LHCN-M2 (cell line): ENCODE measurements at regions not wholly inside any gene's neighbourhood (a gene's known extent, or its start where the extent isn't known, plus 50 kb on each side); places are given as distances from the start of the nearest gene placed in this dataset.
"Not testable (repeated sequence)": the region's sequence is repeated elsewhere in the genome, so short reads cannot be mapped to it uniquely, and the experiment has no call there.

Experiments used
- DNase-seq: peaks from one replicate; pipeline ENCODE4 v3.0.0-alpha.2; 2012; ENCODE audit warnings: low read depth

DNA sequence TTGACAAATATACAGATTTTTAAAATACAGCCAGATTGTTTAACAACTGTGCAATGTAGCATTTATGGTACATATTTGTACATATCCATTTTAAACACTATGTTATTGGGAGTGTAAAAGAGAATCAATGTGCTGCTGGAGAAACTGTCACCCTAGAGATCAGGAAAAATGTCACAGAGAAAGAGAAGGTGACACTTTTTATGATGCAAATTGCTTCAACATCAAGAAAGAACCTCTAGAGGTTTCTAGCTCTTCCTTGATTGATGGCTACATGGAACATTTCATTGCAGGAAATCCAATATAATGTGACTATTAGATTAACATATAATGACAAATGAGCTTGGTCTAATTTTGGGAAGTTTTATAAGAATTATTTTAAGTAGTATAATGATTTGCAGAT, 1491.2 kb upstream of the PCDH20 start:
- DNase-seq: no peak

DNA sequence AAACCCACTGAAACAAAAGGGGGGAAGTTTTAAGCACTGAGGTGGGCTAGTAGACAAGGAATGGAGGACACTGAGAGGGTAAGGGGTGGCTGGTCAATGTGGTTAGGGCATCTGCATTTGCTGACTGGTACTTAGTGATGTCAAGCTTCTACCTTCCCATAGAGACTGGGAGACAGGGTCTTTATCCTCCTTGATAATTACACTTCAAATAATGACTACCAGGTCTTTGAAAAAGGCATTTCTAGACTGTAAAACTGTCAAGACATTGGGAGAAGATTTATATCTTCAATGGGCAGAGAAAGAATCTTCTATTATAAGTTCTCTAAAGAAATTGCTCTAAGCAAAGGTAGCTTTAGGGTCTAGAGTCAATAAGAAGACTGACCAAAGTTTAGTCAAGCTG, 1490.8 kb upstream of the PCDH20 start:
- DNase-seq: no peak

GRCh38 chr13:62887046-62887445, 1471.4 kb upstream of the PCDH20 start:
- no peak for DNase-seq

- no peak for DNase-seq
Measured at GRCh38 chr13:62879071-62879470, 1463.4 kb upstream of the PCDH20 start.

DNA sequence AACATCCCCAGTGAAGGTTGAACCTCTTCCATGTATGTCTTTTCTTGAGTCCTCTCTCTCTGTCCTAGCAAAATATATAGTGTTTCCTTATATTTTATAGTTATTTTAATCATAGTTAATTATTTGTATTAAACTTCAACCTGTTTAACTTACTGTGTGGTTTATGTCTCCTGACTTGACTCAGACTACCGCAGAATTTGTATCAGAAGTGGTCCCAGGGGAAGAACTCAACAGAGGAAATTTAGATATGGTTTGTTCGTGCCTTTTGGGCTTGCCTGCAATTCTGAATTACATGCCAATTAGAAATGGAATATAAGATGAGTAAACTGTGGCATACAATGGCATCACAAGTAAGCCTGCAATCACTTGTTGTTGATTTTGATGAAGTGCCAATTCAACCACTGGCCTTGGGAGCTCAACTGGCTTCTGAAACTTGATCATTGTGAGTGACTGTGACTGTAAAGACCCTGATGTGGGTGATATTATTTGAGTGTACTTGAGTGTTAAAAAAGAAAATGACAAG, 1459.5 kb upstream of the PCDH20 start:
- DNase-seq: no peak

- no peak for DNase-seq
Measured at GRCh38 chr13:62850331-62850730, 1434.7 kb upstream of the PCDH20 start.

DNA sequence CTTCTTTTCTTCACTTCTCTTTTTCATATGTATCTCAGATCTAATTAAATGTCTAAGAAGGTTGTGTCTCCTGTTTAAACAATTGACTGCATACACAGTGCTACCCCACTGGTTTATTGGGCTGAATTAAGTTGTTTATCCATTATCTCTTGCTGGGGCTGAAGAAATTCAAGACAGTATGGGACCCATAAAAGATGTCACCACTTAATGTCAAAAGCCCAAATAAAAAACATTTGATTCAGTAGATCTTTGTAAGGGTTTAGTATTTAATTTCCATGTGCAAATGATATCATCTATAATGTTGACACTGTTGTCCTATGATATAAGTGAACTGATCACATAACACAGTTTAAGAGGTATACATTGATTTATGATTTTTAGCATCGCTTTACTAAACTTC, 1431.9 kb upstream of the PCDH20 start:
- no peak for DNase-seq

- no peak for DNase-seq
Measured at GRCh38 chr13:62846302-62846701, 1430.7 kb upstream of the PCDH20 start.

- DNase-seq: no peak
Measured at GRCh38 chr13:62839338-62839737, 1423.7 kb upstream of the PCDH20 start.

GRCh38 chr13:62838929-62839328, 1423.3 kb upstream of the PCDH20 start:
- no peak for DNase-seq

- DNase-seq: no peak
Measured at GRCh38 chr13:62837895-62838294, 1422.2 kb upstream of the PCDH20 start.

- DNase-seq: no peak
Measured at GRCh38 chr13:62829486-62829885, 1413.8 kb upstream of the PCDH20 start.

DNA sequence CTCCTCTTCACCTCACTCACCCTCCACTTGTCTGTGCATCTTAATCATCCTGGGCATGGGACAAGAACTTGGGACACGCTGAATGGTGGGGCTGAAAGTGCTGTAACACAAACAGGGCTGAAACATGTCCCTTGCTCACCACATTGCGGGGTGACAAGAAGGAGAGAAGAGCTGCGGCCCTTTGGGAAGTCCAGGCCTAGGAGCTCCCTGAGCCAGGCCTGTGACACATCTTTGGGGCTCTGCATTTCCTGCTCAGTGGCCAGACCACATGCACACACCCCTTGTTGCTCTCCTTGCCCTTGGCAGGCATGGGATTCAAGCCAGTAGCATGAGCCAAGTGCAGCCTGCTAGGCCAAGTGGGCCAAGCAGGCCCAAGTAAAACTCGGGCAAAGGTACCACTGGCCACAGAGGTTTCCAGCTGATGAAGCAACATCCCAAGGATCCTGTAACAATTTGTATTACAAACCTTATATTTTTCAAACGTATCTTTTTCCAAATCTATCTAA, 1384.3 kb upstream of the PCDH20 start:
- no peak for DNase-seq

DNA sequence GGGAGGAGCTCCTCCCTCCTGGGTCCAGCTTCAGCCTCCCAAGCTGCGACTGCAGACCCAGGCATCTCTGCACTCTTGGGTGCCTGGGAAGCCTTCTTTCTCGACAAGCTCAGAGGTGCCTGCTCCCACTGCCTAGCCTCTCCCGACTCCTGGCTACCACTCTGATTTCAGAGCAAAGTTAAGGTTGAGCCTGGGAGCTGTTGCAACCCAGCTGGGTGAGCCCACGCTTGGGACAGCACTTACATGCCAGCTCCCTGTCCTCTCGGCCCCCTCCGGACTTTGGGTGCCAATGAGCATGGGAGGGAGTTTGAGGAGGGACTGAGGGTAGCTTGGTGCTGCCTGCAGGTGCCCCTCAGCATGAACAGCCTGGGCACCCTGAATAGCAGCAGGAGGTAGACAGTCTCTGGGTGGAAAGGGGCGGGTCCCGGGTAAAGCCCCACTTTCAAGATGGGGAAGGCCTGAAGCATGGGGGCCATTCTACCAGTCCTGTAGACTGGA, 1383.4 kb upstream of the PCDH20 start:
- DNase-seq: no peak

DNA sequence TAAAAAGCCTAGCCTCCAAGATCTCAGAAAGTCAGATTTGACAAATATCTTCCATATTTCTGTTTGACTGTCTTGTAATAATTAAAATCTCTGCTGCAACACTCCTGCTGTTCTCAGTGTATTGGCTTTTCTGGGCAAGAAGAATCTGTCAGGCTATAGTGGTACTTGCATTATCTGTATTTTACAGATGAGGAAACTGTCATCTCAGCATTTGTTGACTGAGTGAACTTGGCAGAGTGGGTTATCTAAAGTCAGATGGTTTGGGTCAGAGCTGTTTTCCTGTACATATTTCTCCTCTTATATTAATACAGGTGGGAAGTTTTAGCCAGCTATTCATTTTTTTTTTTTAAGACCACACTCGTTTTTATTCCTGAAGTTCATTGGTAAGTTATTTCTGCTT, 1378.2 kb upstream of the PCDH20 start:
- DNase-seq: no peak

- no peak for DNase-seq
Measured at GRCh38 chr13:62781866-62782265, 1366.2 kb upstream of the PCDH20 start.

DNA sequence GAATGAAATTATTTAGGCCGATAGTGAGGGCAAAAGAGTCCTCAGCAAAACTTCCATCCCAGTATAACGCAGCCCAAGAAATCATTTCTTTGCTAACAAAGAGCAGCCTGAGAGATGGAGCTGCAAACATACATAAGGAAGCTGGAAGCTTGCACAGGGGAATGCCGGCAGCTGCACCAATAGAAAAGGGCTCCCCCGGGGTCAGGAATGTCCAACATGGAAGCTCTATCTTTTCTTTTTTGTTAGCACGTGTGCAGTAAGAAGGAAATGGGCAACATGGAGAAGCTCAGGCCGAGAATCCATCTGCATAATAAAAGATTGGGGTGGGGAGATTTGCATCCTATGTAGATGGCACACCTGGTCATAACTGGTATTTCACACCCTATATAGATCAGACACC, 1363.5 kb upstream of the PCDH20 start:
- DNase-seq: no peak

GRCh38 chr13:62767473-62767872, 1351.8 kb upstream of the PCDH20 start:
- DNase-seq: no peak

GRCh38 chr13:62760724-62761123, 1345.1 kb upstream of the PCDH20 start:
- DNase-seq: no peak

- no peak for DNase-seq
Measured at GRCh38 chr13:62747629-62748028, 1332.0 kb upstream of the PCDH20 start.

- DNase-seq: no peak
Measured at GRCh38 chr13:62747152-62747551, 1331.5 kb upstream of the PCDH20 start.

DNA sequence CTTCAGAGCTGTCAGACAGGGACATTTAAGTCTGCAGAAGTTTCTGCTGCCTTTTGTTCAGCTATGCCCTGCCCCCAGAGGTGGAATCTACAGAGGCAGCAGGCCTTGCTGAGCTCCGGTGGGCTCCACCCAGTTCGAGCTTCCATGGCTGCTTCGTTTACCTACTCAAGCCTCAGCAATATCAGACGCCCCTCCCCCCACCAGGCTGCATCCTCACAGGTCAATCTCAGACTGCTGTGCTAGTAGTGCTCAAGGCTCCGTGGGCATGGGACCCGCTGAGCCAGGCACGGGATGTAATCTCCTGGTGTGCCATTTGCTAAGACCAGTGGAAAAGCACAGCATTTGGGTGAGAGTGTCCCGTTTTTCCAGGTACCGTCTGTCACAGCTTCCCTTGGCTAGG, 1314.1 kb upstream of the PCDH20 start:
- not testable (repeated sequence) for DNase-seq

DNA sequence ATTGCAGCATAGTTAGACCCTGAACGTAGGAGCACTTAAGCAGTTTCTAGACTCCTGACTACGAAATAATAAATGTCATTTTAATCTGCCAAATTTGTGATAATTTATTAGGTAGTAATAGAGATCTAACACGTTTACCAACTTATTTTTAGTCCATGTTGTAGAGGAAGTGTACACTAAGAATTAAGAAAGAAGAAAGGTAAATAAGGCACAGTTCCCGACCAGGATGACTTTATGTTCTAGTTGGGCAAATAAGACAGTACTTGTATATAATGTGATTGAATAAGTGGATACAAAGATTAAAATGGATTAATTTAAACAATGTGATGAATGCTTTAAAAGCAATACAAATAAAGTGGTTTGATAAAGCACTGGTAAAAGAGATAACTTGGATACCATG, 1306.2 kb upstream of the PCDH20 start:
- DNase-seq: no peak

DNA sequence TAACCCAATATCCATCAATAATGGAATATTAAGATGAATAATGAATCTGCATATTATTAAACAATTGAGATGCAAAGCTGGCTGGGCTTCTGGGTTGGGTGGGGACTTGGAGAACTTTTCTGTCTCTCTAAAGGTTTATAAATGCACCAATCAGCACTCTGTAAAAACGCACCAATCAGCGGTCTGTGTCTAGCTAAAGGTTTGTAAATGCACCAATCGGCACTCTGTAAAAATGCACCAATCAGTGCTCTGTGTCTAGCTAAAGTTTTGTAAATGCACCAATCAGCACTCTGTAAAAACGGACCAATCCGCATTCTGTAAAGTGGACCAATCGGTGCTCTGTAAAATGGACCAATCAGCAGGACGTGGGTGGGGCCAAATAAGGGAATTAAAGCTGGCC, 1296.3 kb upstream of the PCDH20 start:
- not testable (repeated sequence) for DNase-seq
